HG02884 (cell line): ENCODE measurements at regions not wholly inside any gene's neighbourhood (a gene's known extent, or its start where the extent isn't known, plus 50 kb on each side); places are given as distances from the start of the nearest gene placed in this dataset.
"Not testable (repeated sequence)": the region's sequence is repeated elsewhere in the genome, so short reads cannot be mapped to it uniquely, and the experiment has no call there.

ENCODE experiments used
- ATAC-seq: cut with Tn5 transposase; IDR thresholded peaks from one replicate; pipeline ENCODE4 v1.9.1; 2021; ENCODE audit warnings: mild to moderate bottlenecking, moderate library complexity; ENCODE audit not compliant: unreplicated experiment

GRCh38 chr9:65566018-65566417, 109.7 kb upstream of the ZNG1E start:
- not testable (repeated sequence) for ATAC-seq

DNA sequence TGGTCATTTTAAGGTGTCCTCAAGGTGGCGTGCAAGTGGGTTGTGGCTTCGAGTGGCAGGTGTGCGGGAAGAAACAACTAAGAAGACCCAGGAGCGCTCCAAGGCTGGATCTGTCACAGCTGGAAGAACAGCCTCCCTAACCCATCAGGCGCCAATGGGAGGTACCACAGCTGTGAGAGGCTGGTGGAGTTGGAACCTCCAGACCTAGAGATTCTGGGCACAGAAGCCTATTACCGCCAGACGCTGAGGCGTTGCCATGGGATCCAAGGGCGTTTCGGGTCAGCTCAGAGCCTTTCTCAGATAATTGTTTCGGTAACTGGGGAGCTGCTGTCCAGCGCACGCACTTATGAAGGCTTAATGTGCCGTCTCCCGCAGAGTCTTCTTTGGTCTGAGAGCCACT, 156.7 kb upstream of the ZNG1E start:
- ATAC-seq = not testable (repeated sequence)

- not testable (repeated sequence) for ATAC-seq
These were observed 161.3 kb upstream of the ZNG1E start for GRCh38 chr9:65514465-65514864.

GRCh38 chr9:65507897-65508296, 167.8 kb upstream of the ZNG1E start:
- ATAC-seq = not testable (repeated sequence)

- ATAC-seq = not testable (repeated sequence)
These were observed 171.0 kb upstream of the ZNG1E start for GRCh38 chr9:65504686-65505085.

DNA sequence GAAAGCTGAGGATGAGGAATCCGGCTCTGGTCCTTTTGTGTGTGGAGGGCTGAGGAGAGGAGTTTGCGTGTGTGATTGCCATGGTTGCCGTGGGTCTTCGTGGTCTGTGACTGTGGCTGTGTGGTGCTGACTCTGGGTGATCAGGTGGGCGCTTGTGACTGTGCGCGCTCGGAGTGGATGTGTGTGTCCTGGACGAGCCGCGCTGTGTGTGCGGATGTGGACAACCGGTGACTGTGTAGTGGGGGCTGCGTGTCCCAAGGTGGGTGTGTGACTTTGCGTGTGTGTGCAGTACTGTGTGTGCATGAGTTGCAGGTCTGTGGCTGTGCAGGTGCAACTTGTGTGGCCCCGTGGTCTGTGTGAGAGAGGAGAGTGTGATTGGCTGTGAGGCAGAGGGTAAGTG, 172.0 kb upstream of the ZNG1E start:
- ATAC-seq = not testable (repeated sequence)

DNA sequence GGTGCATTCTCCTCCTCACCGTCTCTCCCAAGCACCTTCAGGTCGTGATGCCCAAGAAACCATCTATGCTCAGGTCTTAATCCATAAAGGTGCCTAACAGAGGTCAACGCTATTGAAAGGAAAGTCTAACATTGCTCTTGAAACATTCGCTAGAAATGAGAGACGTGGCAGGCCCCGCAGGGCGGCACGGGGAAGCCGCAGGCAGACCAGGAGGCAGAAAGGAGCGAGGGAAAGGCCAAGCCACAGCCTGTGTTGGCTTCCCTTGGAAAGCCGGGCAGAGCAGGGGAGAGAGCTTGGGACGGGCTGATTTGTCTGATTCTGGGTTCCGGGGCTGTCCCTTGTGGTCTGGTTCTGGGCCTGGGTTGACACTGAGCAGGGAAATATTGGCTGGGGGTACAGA, 192.8 kb upstream of the ZNG1E start:
- ATAC-seq = not testable (repeated sequence)

DNA sequence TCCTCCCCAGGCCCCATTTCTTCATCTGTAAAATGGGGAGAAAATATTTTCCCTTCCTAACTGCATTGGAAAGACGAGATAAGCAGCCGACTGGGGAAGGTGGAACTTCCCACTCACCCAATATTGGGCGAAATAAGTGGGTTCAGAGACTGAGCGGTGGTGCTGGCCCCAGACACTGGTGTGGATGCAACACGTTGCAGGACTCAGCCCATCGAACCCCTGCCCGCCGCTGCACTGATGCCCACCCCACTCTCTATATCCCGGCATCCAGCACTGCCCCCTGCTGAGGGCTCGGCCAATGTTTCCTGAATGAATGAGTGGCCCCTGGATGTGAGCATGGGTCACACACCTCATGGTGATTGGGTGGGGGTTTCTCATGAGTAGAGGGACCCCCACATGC, 194.4 kb upstream of the ZNG1E start:
- ATAC-seq = not testable (repeated sequence)

DNA sequence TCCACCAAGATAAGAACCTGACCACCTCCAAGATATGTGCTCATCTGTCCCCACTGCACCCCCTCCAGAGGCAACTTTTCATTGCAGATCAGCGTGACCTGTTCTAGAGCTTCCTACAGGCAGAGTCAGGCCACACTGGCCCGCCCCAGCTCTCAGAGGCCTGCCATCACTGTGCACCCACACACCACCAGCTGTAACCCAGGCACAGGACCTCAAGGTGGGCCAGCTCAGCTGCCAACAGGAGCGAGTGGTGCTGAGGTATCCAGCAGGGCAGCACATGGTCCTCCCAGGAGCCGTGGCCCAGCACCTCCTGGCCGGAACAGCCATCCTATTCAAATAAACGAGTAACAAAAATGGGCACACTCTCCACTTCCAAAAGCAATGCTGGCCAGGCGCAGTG, 189.9 kb upstream of the FOXD4L5 start:
- ATAC-seq = not testable (repeated sequence)

DNA sequence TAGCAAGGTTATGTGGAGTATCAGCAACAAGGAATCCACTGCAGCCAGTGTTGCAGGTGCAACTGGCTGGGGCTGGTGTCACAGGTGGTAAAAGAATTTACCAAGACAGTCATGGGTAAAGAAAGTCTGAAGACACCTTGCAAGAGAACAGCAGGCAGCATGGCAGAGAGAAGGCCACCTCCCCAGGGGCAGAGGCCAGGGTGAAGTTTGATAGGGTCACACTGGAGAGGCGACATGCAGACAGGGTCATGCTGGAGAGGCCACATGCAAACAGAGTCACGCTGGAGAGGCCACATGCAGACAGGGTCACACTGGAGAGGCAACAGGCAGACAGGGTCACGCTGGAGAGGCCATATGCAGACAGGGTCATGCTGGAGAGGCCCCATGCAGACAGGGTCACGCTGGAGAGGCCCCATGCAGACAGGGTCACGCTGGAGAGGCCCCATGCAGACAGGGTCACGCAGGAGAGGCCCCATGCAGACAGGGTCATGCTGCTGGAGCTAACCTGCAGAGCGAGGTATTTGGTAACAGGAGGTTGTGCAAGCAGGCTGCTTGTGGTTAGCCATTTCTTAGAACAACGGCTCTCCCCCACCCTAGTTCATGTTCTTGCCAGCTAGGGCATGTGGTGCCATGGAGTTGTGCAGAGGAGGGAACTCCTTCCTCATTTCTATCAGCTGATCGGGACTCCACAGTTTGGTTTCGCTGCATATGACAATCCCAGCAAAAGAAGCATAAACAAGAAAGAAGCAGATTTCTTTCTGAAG, 188.2 kb upstream of the FOXD4L5 start:
- not testable (repeated sequence) for ATAC-seq

DNA sequence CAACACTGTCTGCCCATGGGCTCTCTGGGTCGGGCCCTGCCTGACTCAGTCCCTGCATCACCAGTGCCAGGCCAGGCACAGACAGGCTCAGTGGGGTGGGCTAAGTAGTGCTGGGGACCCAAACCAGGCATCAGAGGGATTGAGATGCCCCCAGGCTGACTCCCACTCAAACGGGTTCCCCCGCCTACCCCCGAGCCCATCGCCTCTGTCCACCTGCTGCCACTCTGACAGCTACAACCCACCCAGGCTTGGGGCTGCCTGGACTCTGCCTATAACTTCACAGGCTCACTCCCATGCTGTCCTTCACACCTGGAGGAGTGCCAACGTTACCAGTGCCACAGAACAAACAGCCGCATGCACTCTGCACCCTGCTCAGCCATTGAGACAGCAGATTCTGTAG, 186.1 kb upstream of the FOXD4L5 start:
- ATAC-seq = not testable (repeated sequence)

GRCh38 chr9:65466911-65467734, 182.1 kb upstream of the FOXD4L5 start:
- not testable (repeated sequence) for ATAC-seq

DNA sequence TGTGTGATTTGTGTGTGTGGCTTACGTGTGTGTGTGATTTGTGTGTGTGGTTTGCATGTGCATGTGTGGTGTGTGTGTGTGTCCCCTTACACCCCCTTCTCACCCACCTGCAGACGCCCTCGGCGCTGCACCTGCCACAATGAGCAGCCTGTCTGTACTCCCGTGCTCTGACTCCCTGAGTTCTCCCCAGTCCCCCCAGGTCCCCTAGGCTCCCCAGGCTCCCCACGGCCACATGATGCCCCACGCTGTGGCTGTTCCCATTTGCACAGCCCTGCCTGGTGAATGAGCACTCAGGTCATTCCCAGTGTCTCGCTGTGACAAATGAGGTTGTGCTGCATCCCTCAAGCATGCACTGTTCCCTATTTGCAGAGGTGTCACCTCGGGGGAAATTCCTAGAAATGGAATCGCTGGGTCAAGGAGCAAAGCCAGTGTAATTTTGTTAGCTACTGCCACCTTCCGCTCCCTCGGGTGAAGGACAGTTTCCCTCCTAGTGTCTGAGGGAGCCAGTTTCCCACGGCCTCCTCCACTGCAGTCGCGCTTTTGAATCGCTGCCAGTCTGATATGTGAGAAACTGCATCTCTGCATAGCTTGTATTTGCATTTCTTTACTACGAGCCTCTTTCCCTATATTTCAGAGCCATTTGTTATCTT, 180.4 kb upstream of the FOXD4L5 start:
- ATAC-seq = not testable (repeated sequence)

DNA sequence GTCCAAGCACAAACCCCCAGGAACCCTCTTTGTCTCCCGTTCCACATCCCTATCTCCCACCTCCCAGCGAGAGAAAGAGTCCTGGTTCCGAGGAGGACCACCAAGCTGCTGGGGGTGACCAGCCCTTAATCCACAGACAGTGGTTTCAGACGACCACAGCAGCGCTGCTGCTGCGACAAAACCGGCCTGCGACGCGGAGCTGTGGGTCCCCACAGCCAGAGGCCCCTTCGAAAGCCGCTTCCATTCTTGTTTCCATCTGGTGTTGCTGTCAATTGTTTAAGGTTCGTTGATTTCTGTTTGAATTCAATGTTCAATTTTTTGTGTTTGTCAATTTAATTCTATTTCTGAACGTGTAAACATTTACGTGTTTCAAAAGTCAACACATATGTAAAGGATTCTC, 177.5 kb upstream of the FOXD4L5 start:
- not testable (repeated sequence) for ATAC-seq

GRCh38 chr9:65459756-65460320, 174.8 kb upstream of the FOXD4L5 start:
- ATAC-seq = no peak

DNA sequence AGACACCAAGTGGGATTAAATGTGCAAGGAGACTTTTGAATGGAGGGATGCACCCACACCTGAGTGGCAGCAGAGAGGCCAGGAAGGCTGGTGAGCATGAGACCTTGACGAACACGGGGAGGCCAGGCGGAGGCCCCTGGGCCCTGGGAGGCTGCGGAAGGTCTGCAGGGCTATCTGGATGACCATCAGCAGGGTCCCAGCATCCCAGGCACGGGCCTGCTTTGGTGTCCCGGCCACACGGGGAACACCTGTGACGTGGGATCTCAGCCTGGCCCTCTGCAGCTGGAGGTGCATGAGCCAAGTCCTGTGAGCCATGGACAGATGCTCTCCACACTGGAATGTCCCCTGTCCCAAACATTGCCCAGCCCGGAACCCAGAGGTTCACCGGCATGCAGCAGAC, 174.0 kb upstream of the FOXD4L5 start:
- ATAC-seq = no peak

DNA sequence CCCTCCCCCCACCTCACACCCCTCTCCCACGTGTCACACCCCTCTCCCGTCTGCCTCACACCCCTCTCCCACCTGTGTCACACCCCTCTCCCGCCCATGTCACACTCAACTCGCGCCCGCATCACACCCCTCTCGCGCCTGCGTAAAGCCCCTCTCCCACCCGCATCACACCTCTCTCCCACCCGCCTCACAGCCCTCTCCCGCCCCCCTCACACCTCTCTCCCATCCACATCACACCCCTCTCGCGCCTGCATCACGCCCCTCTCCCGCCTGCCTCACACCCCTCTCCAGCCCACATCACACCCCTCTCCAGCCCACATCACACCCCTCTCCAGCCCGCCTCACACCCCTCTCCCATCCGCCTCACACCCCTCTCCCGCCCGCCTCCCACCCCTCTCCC, 173.5 kb upstream of the FOXD4L5 start:
- ATAC-seq = no peak

DNA sequence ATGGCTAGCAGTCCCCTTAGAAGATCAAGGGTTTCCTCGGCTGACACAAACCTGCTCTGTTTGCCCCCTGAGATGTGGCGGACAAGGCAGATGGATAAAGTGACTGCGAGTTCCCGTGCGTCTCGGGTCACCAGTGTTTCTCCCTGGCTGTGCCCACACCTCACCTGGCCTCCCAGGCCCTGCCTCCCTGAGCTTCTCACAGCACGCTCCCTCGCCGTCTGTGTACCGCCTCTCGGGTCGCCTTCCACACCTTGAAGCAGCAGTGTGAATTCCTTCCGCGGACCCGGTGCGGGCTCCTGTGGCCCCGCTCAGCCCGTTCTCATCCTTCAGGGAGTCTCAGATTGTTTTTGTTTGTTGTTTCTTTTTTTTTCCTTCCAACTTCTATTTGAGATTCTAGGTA, 172.0 kb upstream of the FOXD4L5 start:
- ATAC-seq = not testable (repeated sequence)

- ATAC-seq = not testable (repeated sequence)
These were observed 171.0 kb upstream of the FOXD4L5 start for GRCh38 chr9:65455751-65456647.

DNA sequence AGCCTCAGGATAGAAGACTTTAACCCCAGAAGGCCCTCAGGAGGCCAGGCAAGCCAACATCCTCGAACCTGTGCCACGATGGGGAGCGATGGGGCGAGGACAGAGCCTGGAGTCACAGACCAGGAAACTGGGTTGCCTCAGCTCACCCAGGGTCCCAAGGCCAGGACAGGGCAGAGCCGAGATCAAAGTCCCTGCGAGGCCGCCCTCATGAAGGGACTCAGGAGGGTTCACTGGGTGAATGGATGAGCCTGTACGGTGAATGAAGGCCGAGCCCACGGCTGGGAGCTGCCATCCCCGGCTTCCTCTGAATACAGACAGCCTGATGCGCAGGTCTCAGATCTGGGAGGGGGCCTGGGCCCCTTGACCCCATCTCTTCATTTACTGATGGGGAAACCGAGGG, 170.1 kb upstream of the FOXD4L5 start:
- ATAC-seq = not testable (repeated sequence)
